NCI-H1417 treated with DMSO at 0.1 percent for 48 hours (cell line): ENCODE measurements at regions not wholly inside any gene's neighbourhood (a gene's known extent, or its start where the extent isn't known, plus 50 kb on each side); places are given as distances from the start of the nearest gene placed in this dataset.
"Not testable (repeated sequence)": the region's sequence is repeated elsewhere in the genome, so short reads cannot be mapped to it uniquely, and the experiment has no call there.

Experiments used
- DNase-seq: peaks from one replicate; lab custom pipeline; 2025; lab: John Stamatoyannopoulos, UW

DNA sequence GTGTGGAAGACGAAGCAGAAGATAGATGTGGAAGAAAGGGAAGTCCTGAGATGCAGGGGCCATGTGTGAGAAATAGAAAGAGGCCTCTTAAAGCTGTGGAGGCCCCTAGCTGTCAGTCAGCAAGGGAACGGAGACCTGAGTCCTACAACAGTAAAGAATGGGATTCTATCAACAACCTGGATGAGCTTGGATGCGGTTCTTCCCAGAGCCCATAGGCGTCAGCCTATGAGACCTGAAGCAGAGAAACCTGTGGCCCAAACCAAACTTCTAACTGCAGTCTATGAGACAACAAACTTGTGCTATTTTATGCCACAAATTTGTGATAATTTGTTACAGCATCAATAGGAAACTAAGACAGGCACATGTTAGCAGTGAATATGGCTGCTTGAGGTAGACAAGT is 583.7 kb downstream of the ADCYAP1 start:
- no peak for DNase-seq

DNA sequence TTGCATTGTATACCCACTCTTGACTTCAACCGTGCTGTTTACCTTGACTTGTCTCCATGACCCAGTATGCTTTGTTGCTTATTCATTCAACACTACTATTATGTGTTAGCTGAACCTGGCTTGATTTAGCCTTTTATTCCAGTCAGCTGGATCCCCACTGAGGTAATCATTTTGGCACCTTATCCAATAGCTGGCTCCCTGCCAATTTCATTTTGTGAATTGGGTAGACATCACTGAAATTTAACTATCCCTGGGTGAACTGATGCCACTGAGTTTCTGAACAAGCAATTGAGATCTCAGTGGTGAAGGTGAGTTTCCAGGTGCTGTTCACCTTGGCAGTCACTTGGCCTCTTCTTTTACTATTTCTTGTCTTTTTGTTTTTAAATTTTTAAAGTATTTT is 584.3 kb downstream of the ADCYAP1 start:
- no peak for DNase-seq

DNA sequence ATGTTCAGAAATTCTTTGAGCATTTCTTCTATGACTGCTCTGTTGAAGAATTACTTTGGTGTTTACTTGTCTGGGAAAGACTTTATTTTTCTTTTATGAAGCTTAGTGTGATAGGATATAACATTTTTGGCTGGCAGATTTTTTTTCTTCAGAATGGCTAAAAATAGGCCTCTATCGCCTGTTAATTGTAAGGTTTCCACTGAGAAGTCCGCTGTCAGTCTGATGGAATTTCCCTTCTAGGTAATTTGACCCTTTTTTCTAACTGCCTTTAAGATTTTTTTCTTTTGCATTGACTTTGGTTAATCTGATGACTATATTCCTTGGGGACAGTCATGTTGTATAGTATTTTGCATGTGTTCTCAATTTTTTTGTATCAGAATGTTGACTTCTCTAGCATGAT is 590.7 kb downstream of the ADCYAP1 start:
- no peak for DNase-seq

DNA sequence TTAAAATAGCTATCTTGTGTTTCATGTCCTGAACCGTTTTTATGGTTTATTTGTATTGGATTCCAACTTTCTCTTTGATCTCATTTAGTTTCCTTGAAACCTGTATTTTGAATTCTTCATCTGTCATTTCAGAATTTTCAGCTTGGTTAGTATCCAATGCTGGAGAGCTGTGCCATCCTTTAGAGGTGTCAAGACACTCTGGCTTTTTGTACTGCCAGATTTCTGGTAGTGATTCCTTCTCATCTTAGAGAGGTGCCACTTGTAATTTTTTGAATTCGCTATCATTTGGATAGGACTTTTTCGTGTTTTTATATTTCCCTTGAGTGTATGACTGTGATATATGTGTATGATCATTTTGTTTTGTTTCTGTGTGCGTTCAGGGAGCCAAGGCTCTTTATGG is 591.4 kb downstream of the ADCYAP1 start:
- DNase-seq: no peak

DNA sequence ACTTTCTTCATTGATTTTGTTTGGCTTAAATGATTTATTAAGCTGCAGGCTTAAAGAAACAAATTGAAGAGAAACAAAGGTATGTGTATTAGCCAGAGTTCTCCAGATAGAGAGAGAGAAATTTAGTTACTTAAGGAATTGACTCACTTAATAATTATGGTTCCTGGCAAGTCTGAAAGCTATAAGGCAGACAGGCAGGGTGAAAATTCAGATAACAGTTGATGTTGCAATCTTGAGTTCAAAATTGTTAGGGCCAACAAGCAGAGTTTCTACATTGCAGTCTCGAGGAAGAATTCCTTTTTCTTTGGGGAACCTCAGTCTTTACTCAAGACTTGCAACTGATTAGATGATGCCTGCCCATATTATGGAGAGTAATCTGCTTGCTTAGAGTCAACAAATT is 593.5 kb downstream of the ADCYAP1 start:
- DNase-seq: no peak

DNA sequence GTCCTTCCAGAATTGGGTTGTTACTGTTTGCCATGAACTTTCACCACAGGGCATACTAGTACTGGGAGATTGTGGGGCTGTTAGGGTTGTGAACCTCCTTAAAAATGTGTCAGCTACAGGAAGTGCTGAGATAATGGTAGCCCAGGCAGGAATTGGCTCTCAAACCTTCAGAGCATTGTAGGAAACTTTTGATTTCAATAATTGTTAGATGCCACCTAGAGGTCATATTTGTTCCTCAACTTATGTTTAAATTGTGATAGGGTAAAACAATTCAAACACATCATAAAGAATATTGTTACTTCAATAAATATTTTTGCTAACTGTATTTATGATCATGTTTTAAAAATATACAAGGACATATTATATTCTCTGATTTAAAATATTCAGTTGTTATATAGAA is 594.6 kb downstream of the ADCYAP1 start:
- no peak for DNase-seq

DNA sequence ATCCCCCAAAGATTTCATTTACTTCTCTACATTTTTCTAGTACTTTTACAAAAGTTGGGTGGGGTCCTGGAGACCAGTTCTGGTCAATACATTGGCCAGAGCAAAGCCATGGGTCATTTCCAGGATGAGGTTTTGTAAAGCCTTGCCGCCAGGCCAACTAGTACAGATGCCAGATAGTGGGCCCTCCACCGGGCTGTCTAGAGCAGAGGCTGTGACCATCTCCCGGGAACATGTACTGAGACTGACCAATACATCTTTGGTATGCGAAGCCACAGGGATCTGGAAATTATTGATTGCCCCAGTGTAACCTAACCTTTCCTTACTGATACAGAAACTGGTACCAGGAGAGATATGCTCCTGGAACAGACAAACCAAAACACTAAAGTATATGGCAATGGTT is 599.2 kb downstream of the ADCYAP1 start:
- DNase-seq: no peak

DNA sequence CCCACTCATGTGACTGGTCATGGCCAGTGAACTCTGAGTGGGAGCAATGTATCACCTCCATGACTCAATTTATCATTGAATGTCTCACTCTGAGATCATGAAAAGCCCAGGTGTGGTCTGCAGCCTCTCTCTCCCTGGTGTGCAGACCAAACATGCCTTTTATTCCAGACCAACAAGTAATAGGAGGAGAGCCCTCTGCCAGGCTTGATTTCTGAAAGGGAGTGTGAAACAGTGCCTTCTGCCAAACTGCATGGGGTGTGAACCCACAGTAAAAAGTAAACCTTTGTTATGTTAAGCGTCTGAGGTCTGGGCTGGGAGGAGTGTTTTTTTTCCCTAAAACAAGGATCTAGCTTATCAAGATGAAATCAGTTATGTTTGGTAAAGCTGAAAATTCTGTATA is 601.2 kb downstream of the ADCYAP1 start:
- no peak for DNase-seq

DNA sequence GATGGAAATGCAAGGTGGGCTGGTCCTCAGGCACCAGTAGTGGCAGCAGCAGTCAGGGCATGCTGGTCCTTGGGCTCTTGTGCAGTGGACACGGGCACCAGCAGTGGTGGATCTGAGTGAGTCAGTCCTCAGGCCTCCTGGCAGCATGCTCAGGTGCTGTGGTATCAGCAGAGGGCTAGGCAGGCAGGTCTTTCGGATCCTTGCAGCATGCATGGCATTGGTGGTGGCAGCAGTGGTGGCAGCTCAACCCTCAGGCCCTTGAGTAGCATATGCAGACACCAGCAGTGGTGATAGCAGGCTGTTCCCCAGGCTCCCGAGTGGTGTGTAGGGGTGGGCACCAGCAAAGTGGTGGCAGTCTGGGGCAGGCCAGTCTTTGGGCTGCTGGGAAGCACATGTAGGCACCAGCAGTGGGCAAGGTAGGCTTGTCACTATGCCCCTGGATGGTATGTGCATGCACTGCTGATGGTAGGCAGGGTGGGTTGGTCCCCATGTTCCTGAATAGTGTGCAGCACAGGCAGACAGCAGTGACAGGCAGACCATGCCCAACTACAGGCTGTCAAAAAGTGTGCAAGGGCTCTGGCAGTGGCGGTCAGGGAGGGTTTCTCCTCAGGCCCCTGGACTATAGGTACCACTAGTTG is 606.0 kb downstream of the ADCYAP1 start:
- DNase-seq: no peak

DNA sequence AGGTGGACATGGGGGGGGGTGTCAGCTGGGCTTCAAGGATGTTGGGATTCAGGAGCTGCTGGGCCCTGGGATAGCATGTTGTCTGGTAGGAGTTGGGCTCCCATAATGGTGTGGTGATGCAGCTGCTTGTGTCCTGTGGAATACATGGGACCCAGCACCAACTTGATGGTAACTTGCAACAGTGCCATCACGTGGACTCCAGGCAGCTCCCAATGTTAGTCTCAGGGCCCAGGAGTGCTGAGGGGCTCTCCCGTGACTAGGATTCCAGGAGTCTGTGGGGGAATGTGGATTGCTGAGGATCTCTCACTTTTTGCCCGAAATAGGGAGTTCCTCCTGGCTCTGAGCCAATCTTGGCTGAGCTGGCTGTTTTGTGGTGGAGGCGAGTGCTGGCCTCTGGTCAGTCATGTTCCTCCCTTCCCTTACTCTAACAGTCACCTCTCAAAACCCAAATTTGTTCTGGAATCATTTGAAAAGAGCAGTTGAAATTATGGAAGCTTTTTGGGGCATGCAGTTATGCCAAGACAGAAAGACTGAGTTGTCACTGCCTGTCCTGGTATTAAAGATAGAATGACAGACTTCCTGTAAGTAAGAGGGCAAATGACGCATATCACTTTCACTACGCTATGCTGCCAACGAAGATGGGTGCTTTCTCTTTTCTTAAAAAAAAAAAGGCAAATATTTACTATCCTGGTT is 607.1 kb downstream of the ADCYAP1 start:
- DNase-seq: no peak

DNA sequence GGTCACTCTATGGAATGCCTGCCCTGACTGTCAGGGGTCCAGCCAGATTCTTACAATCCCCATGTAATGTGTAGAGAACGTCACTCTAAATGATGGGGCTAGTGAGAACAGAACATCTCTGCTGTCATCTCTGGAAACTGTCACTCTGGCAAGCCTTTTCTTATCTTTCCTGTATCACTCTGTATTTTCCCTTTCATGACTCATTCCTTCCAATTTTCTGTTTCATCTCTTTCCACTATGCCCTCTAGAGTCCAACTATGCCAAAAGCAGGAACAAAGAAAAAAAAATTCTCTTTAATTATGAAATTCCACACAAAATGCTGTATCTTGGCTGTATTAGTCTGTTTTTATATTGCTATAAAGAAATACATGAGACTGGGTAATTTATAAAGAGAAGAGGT is 608.8 kb downstream of the ADCYAP1 start:
- no peak for DNase-seq

DNA sequence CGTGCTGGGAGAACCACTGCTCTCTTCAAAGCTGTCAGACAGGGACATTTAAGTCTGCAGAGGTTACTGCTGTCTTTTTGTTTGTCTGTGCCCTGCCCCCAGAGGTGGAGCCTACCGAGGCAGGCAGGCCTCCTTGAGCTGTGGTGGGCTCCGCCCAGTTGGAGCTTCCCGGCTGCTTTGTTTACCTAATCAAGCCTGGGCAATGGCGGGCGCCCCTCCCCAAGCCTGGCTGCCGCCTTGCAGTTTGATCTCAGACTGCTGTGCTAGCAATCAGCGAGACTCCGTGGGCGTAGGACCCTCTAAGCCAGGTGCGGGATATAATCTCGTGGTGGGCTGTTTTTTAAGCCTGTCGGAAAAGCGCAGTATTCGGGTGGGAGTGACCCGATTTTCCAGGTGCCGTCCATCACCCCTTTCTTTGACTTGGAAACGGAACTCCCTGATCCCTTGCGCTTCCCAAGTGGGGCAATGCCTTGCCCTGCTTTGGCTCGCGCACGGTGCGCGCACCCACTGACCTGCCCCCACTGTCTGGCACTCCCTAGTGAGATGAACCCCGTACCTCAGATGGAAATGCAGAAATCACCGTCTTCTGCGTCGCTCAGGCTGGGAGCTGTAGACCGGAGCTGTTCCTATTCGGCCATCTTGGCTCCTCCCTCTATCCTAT is 617.0 kb downstream of the ADCYAP1 start:
- DNase-seq: not testable (repeated sequence)

DNA sequence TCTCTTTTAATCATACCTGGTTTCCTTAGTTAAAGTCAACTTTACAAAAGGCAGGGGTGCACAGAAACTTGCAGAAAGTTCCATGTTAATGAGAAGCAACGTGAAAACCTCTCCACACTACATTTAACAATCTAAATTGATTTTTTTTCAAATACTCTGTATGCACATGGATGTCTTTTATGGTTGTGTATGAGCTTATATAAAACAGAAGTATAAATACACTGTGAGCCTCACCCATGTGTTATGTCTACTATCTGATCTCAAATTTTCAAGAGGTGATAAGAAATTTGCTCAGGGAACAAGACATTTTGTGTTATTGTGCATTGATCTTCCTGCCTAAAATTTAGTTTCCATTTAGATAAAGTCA is 617.6 kb downstream of the ADCYAP1 start:
- DNase-seq: no peak

DNA sequence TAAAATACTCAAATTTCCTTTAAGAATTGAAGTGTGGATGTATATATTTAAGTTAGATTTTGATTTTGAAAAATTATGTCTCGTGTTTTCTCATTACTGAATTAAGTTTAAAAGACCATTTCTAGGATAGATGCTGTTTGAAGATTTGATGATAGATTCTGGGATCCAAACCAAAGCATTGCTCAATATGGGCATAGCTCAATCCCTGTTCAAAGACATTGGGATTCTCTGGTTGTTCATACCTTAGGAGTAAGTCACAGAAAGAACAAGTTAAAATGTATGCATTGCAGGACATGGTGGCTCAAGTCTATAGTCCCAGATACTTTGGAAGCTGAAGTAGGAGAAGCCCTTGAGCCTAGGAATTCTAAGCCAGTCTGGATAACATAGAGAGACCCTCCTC is 622.3 kb downstream of the ADCYAP1 start:
- no peak for DNase-seq

DNA sequence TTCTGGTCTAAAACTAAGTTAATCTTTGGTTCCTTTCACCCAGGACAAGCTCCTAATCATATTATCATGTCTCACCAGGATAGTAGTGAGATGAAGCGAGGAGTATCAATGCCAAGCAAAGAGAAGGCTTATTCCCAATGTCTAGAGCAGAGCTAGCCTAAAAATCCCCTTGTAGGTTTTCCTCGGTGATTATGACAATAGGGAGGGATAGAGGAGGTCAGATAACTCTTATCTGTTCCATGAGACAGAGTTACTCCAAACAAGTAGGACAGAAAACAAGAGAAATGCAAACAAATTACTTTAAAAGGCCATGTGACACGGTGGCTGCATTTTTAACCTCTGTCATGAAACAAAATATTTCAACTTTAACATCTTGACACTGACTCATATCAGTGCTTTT is 623.1 kb downstream of the ADCYAP1 start:
- no peak for DNase-seq

DNA sequence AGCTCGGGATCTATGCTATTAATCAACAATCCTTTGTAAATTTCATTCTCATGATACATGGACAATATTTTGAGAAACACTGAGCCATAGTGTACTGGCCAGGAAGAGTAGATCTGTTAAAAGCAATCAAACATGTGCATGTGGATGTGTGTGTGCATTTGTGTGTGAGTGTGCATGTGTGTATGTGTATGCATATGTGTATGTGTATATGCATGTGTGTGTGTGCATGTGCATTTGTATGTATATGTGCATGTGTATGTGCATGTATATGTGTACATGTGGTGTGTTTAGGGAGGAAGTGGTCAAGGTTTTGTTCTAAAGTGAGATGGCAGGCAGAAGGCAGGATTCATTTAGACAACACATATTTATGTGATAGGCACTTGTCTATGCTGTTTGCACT is 623.8 kb downstream of the ADCYAP1 start:
- DNase-seq: no peak

DNA sequence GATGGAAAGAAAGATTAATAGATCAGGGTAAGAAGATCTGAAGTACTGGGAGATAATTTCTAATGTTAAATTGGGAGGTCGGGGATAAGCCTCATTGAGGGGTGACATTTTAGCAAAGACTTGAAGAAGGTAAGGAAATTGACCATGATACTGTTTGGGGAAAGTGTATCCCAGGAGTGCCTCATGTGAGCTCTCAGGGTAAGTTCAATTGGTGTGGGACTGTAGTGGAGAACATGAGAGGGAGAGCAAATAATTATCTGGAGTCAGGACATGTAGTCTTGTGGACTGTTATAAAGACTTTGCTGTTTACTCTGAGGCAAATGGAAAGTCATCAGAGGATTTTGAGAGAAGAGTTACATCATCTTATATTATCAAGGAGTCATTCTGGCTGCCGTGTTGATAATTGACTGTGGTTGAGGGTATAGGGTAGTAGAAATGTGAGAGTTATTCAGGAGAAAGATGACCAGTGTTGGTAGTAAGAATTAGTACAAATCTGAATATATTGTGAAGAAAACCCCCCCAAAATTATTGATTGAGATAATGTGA is 624.4 kb downstream of the ADCYAP1 start:
- DNase-seq: no peak

DNA sequence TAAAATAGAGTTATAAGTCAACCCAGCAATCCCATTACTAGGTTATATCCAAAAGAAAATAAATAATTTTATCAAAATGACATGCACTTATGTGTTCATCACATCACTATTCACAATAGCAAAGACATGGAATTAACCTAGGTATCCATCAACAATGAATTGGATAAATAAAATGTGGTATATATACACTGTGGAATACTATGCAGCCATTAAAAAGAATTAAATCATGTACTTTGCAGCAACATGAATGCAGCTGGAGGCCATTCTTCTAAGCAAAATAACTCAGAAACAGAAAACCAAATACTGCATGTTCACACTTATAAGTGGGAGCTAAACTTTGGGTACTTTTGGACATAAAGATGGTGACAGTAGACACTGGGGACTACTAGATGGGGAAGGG is 626.0 kb downstream of the ADCYAP1 start:
- DNase-seq: no peak

DNA sequence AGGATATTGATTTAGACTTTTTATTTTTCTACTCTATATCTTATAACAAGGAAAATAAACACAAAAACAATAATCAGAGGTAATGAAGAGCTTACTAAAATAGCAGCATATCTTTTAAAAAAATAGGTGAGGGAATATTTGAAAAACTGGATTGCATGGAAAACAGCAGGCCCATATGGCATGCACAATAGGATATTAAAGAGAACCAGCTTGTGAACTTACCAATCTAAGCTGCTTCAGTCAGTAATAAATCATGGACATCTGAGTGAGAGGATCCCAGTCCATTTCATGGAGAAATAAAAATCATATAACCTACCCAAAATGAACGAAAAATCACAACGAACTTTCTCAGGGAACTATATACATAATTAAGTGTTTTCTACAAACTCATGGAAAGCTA is 634.6 kb downstream of the ADCYAP1 start:
- DNase-seq: no peak

DNA sequence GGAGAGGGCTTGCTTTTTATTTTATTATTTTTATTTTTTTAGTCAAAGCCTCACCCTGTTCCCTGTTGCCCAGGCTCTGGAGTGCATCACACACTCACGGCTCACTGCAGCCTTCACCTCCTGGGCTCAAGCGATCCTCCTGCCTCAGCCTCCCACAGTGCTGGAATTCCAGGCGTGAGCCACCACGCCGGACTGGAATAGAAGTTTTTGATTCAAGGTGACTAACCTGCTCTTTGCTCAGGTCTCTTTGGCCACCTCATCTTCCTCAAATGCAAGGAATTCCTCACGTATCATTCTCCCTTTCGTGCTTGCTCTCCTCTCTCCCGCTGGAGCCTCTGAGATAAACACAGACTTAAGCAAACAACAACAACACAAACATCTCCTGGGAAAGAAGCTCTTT is 636.8 kb downstream of the ADCYAP1 start:
- no peak for DNase-seq

DNA sequence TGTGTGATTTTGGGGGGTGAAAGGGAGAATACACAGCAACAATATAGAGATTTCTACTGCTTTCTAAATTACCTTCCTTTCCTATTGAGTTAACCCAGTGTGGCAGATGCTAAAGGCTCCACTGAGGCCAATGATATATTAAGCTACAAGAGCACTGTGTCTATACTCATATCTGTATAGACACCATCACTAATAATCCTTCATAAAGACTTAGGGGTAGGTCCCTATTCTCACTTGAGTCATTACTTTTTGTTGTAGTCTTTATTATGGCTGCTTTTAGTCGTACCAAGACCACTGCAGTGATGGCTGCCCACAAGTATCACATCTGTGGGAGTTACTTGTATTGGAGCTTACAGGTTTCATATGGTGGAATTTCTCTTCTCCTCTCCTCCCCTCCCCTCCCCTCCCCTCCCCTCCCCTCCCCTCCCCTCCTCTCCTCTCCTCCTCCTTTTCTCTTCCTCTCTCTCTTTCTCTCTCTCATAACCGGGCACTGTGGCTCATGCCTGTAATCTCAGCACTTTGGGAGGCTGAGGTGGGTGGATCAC is 637.6 kb downstream of the ADCYAP1 start:
- no peak for DNase-seq

DNA sequence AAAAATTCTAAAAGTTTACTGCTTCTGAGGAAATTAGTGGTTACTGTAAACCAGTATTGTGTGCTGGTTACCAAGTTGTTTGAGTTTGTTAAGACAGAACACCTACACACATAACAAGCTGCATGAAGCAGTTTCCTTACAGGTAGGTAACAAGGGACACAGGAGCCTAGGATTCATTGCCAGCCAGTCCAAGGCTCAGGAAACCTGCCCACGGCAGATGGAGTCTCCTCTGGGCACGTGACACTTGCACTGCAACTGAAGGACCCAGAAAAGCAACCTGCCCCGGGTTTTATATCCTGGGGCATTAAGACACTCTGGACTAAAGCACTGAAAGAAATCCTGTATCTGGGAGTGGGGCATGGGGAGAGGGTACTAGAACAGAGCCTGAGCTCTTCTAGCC is 639.3 kb downstream of the ADCYAP1 start:
- no peak for DNase-seq

DNA sequence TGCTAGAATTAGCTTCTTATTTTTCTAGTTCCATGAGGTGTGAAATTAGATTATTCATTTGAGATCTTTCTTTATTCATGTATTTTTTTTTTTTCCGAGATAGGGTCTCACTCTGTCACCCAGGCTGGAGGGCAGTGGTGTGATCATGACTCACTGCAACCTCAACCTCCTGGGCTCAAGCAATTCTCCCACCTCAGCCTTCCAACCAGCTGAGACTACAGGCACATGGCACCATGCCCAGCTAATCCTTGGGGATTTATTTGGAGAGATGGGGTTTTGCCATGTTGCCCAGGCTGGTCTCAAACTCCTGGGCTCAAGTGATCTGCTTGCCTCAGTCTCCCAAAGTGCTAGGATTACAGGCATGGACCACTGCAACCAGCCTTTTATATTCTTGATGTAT is 653.0 kb downstream of the ADCYAP1 start:
- DNase-seq: not testable (repeated sequence)
